ENCODE measurements at regions not wholly inside any gene's neighbourhood (a gene's known extent, or its start where the extent isn't known, plus 50 kb on each side); places are given as distances from the start of the nearest gene placed in this dataset.
"Not testable (repeated sequence)": the region's sequence is repeated elsewhere in the genome, so short reads cannot be mapped to it uniquely, and the experiment has no call there.

- in situ Hi-C loops (cut with HindIII; ENCODE audit: low sequenced_read_pairs): no loop called here
Observed at GRCh38 chr20:12715991-12716680, 292.6 kb upstream of the SPTLC3 start.

DNA sequence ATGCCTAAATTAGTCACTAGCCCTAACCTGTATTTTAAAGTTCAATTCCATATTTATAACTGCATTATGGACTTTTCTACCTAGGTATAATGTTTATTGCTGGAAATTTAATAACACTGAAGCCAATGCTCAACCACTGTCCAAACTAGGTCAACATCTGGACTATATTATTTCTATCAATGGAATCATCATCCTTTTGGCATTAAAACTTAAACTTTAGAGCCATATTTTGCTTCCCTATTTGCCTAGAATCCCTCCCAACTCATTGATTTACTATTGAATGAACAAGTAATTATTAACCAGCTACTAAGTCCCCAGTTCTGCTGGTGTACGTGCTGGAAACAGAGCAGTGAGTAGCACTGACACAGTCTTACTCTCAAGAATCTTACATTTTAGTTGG is 291.7 kb upstream of the SPTLC3 start:
- in situ Hi-C loops (cut with HindIII; ENCODE audit: low sequenced_read_pairs): no loop called here

DNA sequence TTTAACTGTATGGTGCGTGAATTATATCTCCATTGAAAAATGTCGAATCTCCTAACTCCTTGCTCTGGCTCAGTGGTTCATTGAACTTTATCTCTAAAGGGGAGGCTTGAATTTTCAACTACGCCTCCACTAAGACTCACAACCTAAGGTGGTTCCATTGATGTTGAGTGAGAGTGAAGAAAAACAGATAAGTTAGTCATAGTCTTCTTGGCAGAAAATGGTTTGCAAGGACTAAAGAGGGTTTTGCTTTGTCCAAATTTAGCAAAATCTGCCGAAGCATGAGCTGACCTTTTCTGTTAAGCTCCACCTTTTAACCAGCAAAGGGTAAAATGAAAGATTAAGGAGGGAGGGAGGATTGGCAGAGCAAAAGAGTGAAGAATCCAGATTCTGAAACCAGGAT is 290.2 kb upstream of the SPTLC3 start:
- in situ Hi-C loops (cut with HindIII; ENCODE audit: low sequenced_read_pairs): no loop called here

GRCh38 chr20:12721636-12722035 is 287.1 kb upstream of the SPTLC3 start:
- in situ Hi-C loops (cut with HindIII; ENCODE audit: low sequenced_read_pairs): no loop called here

DNA sequence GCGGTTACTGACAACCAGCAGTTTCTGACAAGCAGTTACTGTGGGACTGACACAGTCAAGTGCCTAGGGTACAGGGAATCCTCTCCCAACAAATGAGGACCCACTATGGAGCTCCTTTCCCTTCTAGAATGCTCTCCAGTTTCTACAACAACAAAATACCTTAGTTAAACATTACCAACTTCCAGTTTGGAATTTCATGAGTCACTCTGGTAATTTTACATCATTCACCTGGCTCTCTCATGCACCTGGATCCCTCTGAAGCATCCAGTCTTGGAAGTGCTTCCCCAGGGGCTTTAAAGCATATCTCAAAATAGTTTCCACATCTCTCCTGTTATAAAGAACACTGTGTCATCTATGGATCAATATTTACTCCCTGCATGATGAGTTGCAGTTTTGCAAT is 286.7 kb upstream of the SPTLC3 start:
- in situ Hi-C loops (cut with HindIII; ENCODE audit: low sequenced_read_pairs): no loop called here

GRCh38 chr20:12723811-12724210 is 285.0 kb upstream of the SPTLC3 start:
- in situ Hi-C loops (cut with HindIII; ENCODE audit: low sequenced_read_pairs): no loop called here

- in situ Hi-C loops (cut with HindIII; ENCODE audit: low sequenced_read_pairs): no loop called here
Observed at GRCh38 chr20:12728782-12729181, 280.0 kb upstream of the SPTLC3 start.

- in situ Hi-C loops (cut with HindIII; ENCODE audit: low sequenced_read_pairs): no loop called here
Observed at GRCh38 chr20:12729326-12729725, 279.4 kb upstream of the SPTLC3 start.

DNA sequence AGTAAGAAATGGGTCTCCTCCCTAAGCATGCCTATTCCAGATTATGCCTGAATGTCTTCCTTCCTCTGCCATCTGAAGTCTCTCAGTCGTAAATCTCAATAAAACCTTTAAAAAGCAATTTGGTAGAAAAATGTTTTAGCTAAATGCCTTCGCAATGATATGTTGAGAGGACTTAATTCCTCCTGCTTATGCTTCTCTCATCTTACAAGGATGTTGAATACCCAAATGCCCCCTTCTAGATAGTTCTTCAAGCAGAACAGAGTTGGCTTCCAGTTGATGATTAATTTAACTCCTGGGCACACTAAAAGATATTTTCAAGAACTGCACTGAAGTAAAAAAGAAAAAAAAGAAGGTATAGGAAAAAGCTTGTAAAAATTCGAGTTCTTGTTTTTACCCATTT is 275.0 kb upstream of the SPTLC3 start:
- in situ Hi-C loops (cut with HindIII; ENCODE audit: low sequenced_read_pairs): no loop called here

DNA sequence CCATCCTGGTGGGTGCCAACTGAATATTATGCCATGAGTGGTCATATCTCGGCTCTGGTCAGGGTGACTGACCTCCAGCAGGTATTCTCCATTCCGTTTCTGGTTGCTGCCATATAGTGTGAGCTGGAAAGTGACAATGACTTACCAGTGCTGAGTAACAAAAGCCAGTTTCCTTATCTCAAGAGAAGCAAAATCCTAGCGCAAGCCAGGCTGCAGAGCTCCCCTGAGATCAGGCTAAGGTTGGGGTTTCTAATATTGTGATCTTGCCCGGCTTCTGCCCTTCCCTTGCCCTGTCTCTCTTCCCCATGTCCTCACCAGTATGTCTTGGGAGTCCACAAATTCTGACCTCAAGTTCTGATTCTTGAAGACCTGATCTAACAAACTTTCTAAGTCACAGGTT is 271.3 kb upstream of the SPTLC3 start:
- in situ Hi-C loops (cut with HindIII; ENCODE audit: low sequenced_read_pairs): no loop called here

DNA sequence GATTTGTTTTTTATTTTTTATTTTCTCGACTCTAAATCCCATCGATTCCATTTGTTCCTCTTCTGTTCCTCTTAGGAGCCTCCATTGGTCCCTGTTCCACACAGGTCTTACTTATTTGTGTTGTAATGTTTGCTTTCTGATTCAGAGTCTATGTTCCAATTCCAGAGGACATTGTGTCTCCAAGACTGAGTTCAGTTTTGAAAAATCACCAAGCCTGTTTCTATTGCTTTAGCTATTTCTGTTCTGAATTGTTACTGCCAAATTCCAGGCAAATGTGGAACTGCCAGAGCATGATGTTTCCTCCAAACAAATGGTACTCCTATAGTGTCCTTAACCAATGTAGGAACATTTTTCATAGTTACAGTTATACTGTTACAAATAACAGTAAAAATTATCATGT is 270.9 kb upstream of the SPTLC3 start:
- in situ Hi-C loops (cut with HindIII; ENCODE audit: low sequenced_read_pairs): no loop called here

DNA sequence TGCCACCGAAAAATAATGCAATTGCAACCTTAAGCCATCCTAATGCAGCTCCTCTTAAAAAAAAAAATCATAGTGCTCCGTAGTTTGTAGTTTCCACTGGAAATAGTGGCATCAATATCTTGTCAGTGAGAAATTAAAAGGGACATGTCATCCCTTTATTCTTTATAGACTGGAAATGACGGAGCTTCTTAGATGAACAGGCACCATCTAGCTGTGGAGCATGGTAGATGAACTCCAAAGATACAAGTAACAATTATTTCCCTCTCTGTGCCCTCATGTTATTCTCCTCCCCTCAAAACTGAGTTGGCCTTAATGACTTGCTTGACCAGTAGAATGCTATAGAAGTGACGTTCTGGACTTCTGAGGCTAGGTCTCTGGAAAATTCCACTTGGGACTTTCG is 268.1 kb upstream of the SPTLC3 start:
- in situ Hi-C loops (cut with HindIII; ENCODE audit: low sequenced_read_pairs): no loop called here

GRCh38 chr20:12744037-12744436 is 264.7 kb upstream of the SPTLC3 start:
- in situ Hi-C loops (cut with HindIII; ENCODE audit: low sequenced_read_pairs): no loop called here

DNA sequence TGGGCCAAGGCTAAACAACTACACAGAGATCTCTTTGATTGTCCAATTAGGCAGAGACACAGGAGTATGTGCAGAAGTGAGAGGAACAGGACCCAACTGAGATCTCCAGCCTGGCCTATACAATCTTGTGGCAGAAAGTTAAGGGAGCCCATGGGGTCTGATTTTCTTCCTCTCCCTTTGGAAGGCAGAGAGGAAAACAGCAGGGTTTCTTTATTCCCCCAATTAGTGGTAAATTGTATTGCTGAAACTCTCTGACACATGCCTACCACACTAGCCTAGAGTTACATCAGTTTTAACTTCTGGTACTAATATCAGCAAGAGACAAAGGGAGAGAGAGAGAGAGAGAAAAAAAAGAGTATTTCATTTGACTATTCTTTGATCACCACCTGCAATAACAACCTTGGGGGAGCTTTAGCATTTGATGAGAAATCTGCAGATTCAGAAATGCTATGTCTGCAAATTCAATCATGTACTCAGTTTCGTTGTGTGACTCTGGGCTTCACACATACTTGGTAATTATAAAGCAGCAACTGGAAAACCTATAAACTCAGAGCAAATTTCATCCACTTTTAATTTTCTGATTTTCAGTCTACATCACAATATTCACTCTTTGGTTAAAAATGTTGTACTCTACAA is 260.3 kb upstream of the SPTLC3 start:
- in situ Hi-C loops (cut with HindIII; ENCODE audit: low sequenced_read_pairs): no loop called here

DNA sequence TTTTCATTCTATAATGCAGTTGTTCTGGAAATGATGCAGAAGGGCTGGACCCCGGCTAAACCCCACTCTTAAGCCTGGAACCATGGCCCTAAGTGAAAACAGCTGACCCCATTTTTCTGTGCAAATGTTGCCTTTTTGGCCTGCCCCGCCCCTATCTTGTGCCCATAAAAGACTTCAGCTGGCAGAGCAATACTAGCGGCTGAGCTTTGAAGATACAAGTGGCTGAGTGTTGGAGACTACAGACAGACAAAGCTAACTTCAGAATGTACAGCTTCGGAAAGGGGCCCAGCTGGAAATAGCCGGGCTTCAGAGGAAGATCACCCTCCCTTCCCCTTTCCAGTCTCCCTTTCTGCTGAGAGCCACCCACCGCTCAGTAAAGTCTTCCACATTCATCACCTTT is 258.6 kb upstream of the SPTLC3 start:
- in situ Hi-C loops (cut with HindIII; ENCODE audit: low sequenced_read_pairs): no loop called here

- in situ Hi-C loops (cut with HindIII; ENCODE audit: low sequenced_read_pairs): not testable (repeated sequence)
Observed at GRCh38 chr20:12752900-12753693, 255.7 kb upstream of the SPTLC3 start.

DNA sequence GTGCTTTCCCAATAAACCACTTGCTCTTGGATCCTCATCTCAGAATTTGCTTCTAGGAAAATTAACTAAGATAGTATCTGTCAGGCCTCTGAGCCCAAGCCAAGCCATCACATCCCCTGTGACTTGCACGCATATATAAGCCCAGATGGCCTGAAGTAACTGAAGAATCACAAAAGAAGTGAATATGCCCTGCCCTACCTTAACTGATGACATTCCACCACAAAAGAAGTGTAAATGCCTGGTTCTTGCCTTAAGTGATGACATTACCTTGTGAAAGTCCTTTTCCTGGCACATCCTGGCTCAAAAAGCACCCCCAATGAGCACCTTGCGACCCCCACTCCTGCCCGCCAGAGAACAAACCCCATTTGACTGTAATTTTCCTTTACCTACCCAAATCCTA is 255.0 kb upstream of the SPTLC3 start:
- in situ Hi-C loops (cut with HindIII; ENCODE audit: low sequenced_read_pairs): not testable (repeated sequence)

- in situ Hi-C loops (cut with HindIII; ENCODE audit: low sequenced_read_pairs): not testable (repeated sequence)
Observed at GRCh38 chr20:12759493-12759892, 249.3 kb upstream of the SPTLC3 start.

GRCh38 chr20:12762725-12763124 is 246.0 kb upstream of the SPTLC3 start:
- in situ Hi-C loops (cut with HindIII; ENCODE audit: low sequenced_read_pairs): no loop called here

DNA sequence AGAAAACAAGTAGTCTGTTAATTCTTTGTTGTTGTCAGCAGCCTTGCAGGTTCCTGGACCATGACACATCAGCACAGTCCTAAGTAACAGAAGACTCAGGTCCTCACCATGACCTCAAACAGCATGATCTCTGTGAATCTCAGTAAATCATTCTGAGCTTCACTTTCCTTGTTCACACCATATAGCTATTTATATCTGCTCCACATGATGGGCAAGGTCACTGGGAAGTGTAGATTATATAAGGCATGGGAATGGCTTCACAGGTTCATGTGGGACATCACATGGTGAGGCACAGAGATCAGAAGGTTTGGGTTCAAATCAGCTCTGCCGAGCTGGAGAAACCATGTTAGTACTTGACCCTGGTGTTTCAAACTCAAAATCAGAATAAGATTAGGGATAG is 245.4 kb upstream of the SPTLC3 start:
- in situ Hi-C loops (cut with HindIII; ENCODE audit: low sequenced_read_pairs): no loop called here

DNA sequence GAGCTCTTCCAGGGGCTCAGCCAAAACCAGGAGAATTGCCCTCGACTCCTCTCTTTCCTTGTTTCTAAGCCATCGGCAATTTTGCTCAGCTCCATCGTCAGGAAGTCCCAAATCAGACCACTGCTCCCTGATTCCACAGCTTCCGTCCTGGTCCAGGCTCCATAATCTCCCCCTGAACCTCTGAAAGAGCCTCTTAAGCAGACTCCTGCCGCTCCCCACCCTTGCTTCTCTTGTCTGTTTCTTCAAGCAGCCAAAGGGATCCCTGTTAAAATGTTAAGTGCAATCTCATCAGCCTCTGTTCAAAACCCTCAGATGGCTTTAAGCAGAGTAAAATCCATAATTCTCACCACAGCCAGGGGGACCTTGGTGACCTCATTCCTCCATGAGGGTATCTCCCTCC is 244.7 kb upstream of the SPTLC3 start:
- in situ Hi-C loops (cut with HindIII; ENCODE audit: low sequenced_read_pairs): no loop called here

- in situ Hi-C loops (cut with HindIII; ENCODE audit: low sequenced_read_pairs): no loop called here
Observed at GRCh38 chr20:12764851-12765250, 243.9 kb upstream of the SPTLC3 start.

Data from endothelial cell of hepatic sinusoid (primary cell).